Endodermal cell (in vitro differentiated cells): ENCODE measurements at regions not wholly inside any gene's neighbourhood (a gene's known extent, or its start where the extent isn't known, plus 50 kb on each side); places are given as distances from the start of the nearest gene placed in this dataset.
"Not testable (repeated sequence)": the region's sequence is repeated elsewhere in the genome, so short reads cannot be mapped to it uniquely, and the experiment has no call there.

Experiments used
- DNase-seq: peaks from one replicate; pipeline ENCODE4 v3.0.0-alpha.2; 2017
- H3K27ac ChIP-seq: 2 replicates; pipeline ENCODE4 v1.5.1; 2013; ENCODE audit warnings: mild to moderate bottlenecking, low read depth, low read length, moderate library complexity
- H3K27me3 ChIP-seq: 2 replicates; pipeline ENCODE4 v1.6.1; 2013; ENCODE audit warnings: mild to moderate bottlenecking, low read length, moderate library complexity; ENCODE audit not compliant: insufficient read depth, control insufficient read depth, poor library complexity, severe bottlenecking
- H3K36me3 ChIP-seq: 2 replicates; pipeline ENCODE4 v1.7.0; 2013; ENCODE audit warnings: mild to moderate bottlenecking, low read length, moderate library complexity; ENCODE audit not compliant: control insufficient read depth, insufficient read depth
- H3K4me1 ChIP-seq: one replicate; pipeline ENCODE4 v1.7.0; 2013; ENCODE audit warnings: low read length; ENCODE audit not compliant: control insufficient read depth, insufficient read depth
- H3K4me3 ChIP-seq: 2 replicates; pipeline ENCODE4 v1.5.1; 2013; ENCODE audit warnings: mild to moderate bottlenecking, low read length, moderate library complexity
- H3K9ac ChIP-seq: 2 replicates; pipeline ENCODE4 v1.6.1; 2013; ENCODE audit warnings: mild to moderate bottlenecking, low read length, moderate library complexity; ENCODE audit not compliant: poor library complexity, severe bottlenecking; ENCODE audit errors: extremely low read depth
- H3K9me3 ChIP-seq: 2 replicates; pipeline ENCODE4 v1.6.1; 2013; ENCODE audit warnings: mild to moderate bottlenecking, low read length, moderate library complexity; ENCODE audit not compliant: control insufficient read depth
- H3K27ac Mint-ChIP-seq: 2 replicates; pipeline ENCODE4 v1.8.0; 2020; ENCODE audit warnings: mixed read lengths
- H3K27me3 Mint-ChIP-seq: 2 replicates; pipeline ENCODE4 v1.8.0; 2021; ENCODE audit warnings: mild to moderate bottlenecking, mixed read lengths; ENCODE audit not compliant: insufficient read depth
- H3K36me3 Mint-ChIP-seq: 2 replicates; pipeline ENCODE4 v1.8.0; 2020; ENCODE audit warnings: low read depth, mixed read lengths
- H3K4me1 Mint-ChIP-seq: 2 replicates; pipeline ENCODE4 v1.8.0; 2020; ENCODE audit warnings: mixed read lengths
- H3K4me3 Mint-ChIP-seq: 2 replicates; pipeline ENCODE4 v1.8.0; 2020; ENCODE audit warnings: mild to moderate bottlenecking, moderate library complexity, mixed read lengths
- H3K9me3 Mint-ChIP-seq: 2 replicates; pipeline ENCODE4 v1.8.0; 2020; ENCODE audit warnings: mild to moderate bottlenecking, mixed read lengths
- CTCF ChIP-seq: fragments of 200-600 bp; sonication (generic); conservative IDR thresholded peaks from 2 replicates; pipeline ENCODE4 v1.5.0; 2021; ENCODE audit warnings: antibody characterized with exemption, mild to moderate bottlenecking
- WGBS, 2 experiments: methylation state at CpG; one replicate each; pipeline versions ENCODE4 v1.1.5 to v1.1.7; 2013; ENCODE audit warnings: missing lambda C conversion rate in 2 of 2, mixed read lengths in 1 of 2; ENCODE audit not compliant: insufficient coverage in 1 of 2, insufficient read length in 1 of 2; 5-methylcytosine and 5-hydroxymethylcytosine counted together

- Histone ChIP-seq H3K27ac (no peak overlapping the region), H3K4me1 (peaks cover 5% of the 10 kb centered on the region), H3K27me3 (no peaks in the 10 kb centered on the region), H3K9ac (no peak overlapping the region), H3K9me3 (peaks cover 6% of the 10 kb centered on the region), H3K4me3 (no peak overlapping the region), H3K36me3 (peaks cover 3% of the 10 kb centered on the region)
- Mint-ChIP-seq H3K27ac (peak overlapping the region; percentile 12), H3K4me3 (no peak overlapping the region), H3K9me3 (peaks cover 6% of the 10 kb centered on the region), H3K4me1 (peaks cover 4% of the 10 kb centered on the region), H3K27me3 (no peaks in the 10 kb centered on the region), H3K36me3 (peaks cover 4% of the 10 kb centered on the region)
- no peak for TF ChIP-seq CTCF
- DNase-seq, result no peak
- whole genome bisulfite sequencing, 2 experiments, result 91% methylated on average over 1 of the region's 1 CpG; no CpG with 5 or more reads in 1 of the 2 experiments
These were observed 2033.9 kb upstream of the PCDH20 start for GRCh38 chr13:63449550-63449949.

- peaks cover 4% of the 10 kb centered on the region for H3K4me1 Mint-ChIP-seq
These were observed 2033.0 kb upstream of the PCDH20 start for GRCh38 chr13:63448692-63449091.

GRCh38 chr13:63446329-63446728, 2030.7 kb upstream of the PCDH20 start:
- no peaks in the 10 kb centered on the region for H3K27me3 ChIP-seq
- H3K9me3 Mint-ChIP-seq, result peaks cover 24% of the 10 kb centered on the region
- peaks cover 4% of the 10 kb centered on the region for H3K4me1 Mint-ChIP-seq
- H3K27ac Mint-ChIP-seq, result no peak overlapping the region
- no peak overlapping the region for H3K27ac ChIP-seq
- H3K4me3 Mint-ChIP-seq, result no peak overlapping the region
- WGBS, 2 experiments, result 90 to 93% methylated on average over 4 to 6 of the region's 6 CpGs
- H3K9ac ChIP-seq, result no peak overlapping the region
- no peak for TF ChIP-seq CTCF
- H3K27me3 Mint-ChIP-seq, result no peaks in the 10 kb centered on the region
- no peak for DNase-seq
- H3K36me3 ChIP-seq, result peaks cover 3% of the 10 kb centered on the region
- H3K4me3 ChIP-seq, result no peak overlapping the region
- peaks cover 27% of the 10 kb centered on the region for H3K36me3 Mint-ChIP-seq
- H3K4me1 ChIP-seq, result peaks cover 5% of the 10 kb centered on the region
- H3K9me3 ChIP-seq, result peaks cover 32% of the 10 kb centered on the region

More at GRCh38 chr13:63448692-63449091, 2033.0 kb upstream of the PCDH20 start:
- Mint-ChIP-seq H3K27ac (no peak overlapping the region), H3K4me3 (no peak overlapping the region), H3K9me3 (peaks cover 12% of the 10 kb centered on the region), H3K36me3 (peaks cover 11% of the 10 kb centered on the region), H3K27me3 (no peaks in the 10 kb centered on the region)
- Histone ChIP-seq H3K27ac (no peak overlapping the region), H3K36me3 (peaks cover 3% of the 10 kb centered on the region), H3K4me3 (no peak overlapping the region), H3K9me3 (peaks cover 11% of the 10 kb centered on the region), H3K9ac (no peak overlapping the region), H3K27me3 (no peaks in the 10 kb centered on the region), H3K4me1 (peaks cover 5% of the 10 kb centered on the region)
- WGBS, 2 experiments, result 93 to 95% methylated on average over 2 to 3 of the region's 3 CpGs
- TF ChIP-seq CTCF, result no peak
- DNase-seq, result no peak

- H3K27ac ChIP-seq, result not testable (repeated sequence)
These were observed 2028.6 kb upstream of the PCDH20 start for GRCh38 chr13:63444225-63444624.

More at GRCh38 chr13:63444225-63444624, 2028.6 kb upstream of the PCDH20 start:
- not testable (repeated sequence) for H3K27me3 ChIP-seq, H3K27ac Mint-ChIP-seq, H3K4me1 ChIP-seq, H3K36me3 ChIP-seq, H3K9ac ChIP-seq, H3K4me3 Mint-ChIP-seq, H3K27me3 Mint-ChIP-seq, DNase-seq, H3K4me1 Mint-ChIP-seq, H3K4me3 ChIP-seq
- 97 to 100% methylated on average over 1 to 3 of the region's 3 CpGs for WGBS, 2 experiments
- H3K9me3 ChIP-seq, result peaks cover 26% of the 10 kb centered on the region
- Mint-ChIP-seq H3K9me3 (peaks cover 25% of the 10 kb centered on the region), H3K36me3 (peaks cover 25% of the 10 kb centered on the region)
